Panc1 (cell line): ENCODE measurements at regions not wholly inside any gene's neighbourhood (a gene's known extent, or its start where the extent isn't known, plus 50 kb on each side); places are given as distances from the start of the nearest gene placed in this dataset.

Experiments
- CTCF ChIP-seq: fragments of 450-650 bp; IDR thresholded peaks from 2 replicates; pipeline ENCODE4 v1.5.1; 2017; ENCODE audit warnings: mild to moderate bottlenecking
- POLR2AphosphoS5 ChIP-seq: IDR thresholded peaks from 2 replicates; pipeline ENCODE4 v1.6.1; 2012; ENCODE audit warnings: mild to moderate bottlenecking, low read depth, low read length, moderate library complexity
- REST ChIP-seq, 2 experiments: IDR thresholded peaks; 2 replicates each; pipeline ENCODE4 v1.6.1; 2011 to 2012; ENCODE audit warnings: low read depth in 2 of 2, control low read depth in 1 of 2, low read length in 1 of 2, mild to moderate bottlenecking in 1 of 2, moderate library complexity in 1 of 2; ENCODE audit not compliant: insufficient read depth in 1 of 2
- SIN3A ChIP-seq: IDR thresholded peaks from 2 replicates; pipeline ENCODE4 v1.6.1; 2012; ENCODE audit warnings: low read depth, mild to moderate bottlenecking, low read length, moderate library complexity, borderline replicate concordance; ENCODE audit not compliant: insufficient read depth
- TCF7L2 ChIP-seq: IDR thresholded peaks from 2 replicates; pipeline ENCODE4 v1.6.1; 2011; ENCODE audit warnings: mild to moderate bottlenecking, low read depth, low read length, inconsistent platforms

GRCh38 chr7:81140252-81140651 lies 221.4 kb upstream of the SEMA3C start:
- no peak for TF ChIP-seq POLR2AphosphoS5
- TF ChIP-seq REST (IDR thresholded peaks at IDR 0.05; ENCODE audit: insufficient read depth in 1 of 2, low read depth in 2 of 2, low read length in 1 of 2), result no peak
- no peak for TF ChIP-seq CTCF
- no peak for TF ChIP-seq SIN3A
- TF ChIP-seq TCF7L2, result no peak
